Mucosa of descending colon (tissue), 3 donors: ENCODE measurements at regions not wholly inside any gene's neighbourhood (a gene's known extent, or its start where the extent isn't known, plus 50 kb on each side); places are given as distances from the start of the nearest gene placed in this dataset.

Experiments used
- ATAC-seq: fragments of 200-7000 bp; cut with Tn5 transposase; one replicate; pipeline ENCODE4 v1.9.1; 2020; ENCODE audit warnings: mild to moderate bottlenecking, moderate library complexity
- DNase-seq, 3 donors: peaks; one replicate each; pipeline ENCODE4 v3.0.0-alpha.2; 2020
- H3K36me3 ChIP-seq: fragments of 200-600 bp; one replicate; pipeline ENCODE4 v1.8.0; 2021; ENCODE audit warnings: low read depth, mild to moderate bottlenecking
- H3K4me1 ChIP-seq: fragments of 200-600 bp; one replicate; pipeline ENCODE4 v1.8.0; 2021; ENCODE audit warnings: low read depth, mild to moderate bottlenecking
- H3K4me3 ChIP-seq: fragments of 200-600 bp; one replicate; pipeline ENCODE4 v1.8.0; 2021; ENCODE audit warnings: mild to moderate bottlenecking
- H3K9me3 ChIP-seq: fragments of 200-600 bp; one replicate; pipeline ENCODE4 v1.8.0; 2021; ENCODE audit warnings: mild to moderate bottlenecking
- intact Hi-C, 2 donors: fragments of 100-400 bp; cut with DNase I in 1 of 2; cut with micrococcal nuclease in 1 of 2; formaldehyde crosslinking; loops; one replicate each; pipeline versions ENCODE4 v1.11.0 to v1.11.1; 2022; cut with DNase I, micrococcal nuclease
- TF ChIP-seq, protein P1 (sequence below): fragments of 200-600 bp; IDR thresholded peaks from one replicate; pipeline ENCODE4 v1.8.0; 2022; ENCODE audit warnings: antibody characterized with exemption, mild to moderate bottlenecking
- donor health status: DM: no; HTN: no; CAD: no; lungs with moderate emphysema.
- donor health status: DM: no; HTN: no; CAD: no.
- donor health status: DM: no; HTN: yes; CAD: no.

DNA sequence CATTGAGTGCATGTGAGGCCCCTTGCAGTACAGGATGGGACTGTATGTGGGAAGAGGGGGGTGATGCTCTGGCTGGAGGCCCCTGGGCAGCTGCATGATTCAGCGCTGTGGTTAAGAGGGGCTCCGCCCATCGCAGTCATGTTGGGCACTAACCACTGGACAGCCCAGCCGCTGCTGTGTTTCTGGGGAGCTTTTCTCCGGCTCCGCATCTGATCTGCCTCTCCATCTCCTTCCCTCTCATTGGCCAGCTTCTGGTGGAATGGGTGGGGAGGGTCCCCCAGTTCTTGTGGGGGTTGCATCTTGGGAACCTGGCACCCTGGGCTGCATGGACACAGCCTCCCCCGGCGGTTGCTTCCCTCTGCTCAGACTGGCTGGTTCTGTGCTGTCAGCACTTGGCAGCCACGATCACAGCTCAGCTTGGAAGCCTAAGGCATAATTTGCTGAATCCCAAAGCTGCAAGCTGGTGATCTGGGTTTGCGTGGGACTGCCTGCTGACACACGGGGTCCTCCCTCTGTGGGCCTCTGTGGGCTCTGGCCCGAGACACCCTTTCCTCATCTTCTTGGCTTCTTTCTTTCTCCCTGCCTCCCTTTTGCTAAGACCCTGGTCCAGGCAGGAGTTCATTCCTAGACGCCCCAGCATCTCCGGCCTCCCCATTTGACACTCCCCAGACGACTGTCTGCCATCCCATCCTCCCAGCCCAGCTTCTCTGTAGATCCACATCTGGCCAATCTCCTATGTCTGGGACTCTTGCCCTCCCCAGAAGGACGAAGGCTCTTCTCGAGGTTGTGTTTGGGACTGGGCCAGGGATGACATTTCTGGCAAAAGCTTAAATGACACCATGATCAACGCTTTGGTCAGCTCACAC, 168.3 kb downstream of the SEC14L1 start:
- no peak for ATAC-seq
- DNase-seq, result no peak

DNA sequence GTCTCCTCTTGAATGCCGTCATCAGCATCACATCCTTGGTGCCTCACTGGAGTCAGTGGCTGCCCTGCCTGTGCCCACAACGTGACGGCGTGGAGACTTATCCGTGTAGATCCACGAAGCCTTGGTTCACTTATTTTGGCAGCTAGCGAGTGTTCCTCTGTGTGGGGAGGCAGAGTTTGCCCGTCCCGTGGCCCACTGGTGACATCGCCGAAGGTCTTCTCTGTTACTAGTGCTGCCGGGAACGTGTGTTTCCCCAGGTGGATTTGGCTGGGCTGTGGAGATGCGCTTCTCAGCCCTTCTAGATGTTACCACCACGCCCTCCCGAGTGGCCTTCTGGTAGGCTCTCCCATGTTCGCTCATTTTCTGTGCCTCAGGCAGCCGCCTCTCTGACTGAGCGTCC, 169.6 kb downstream of the SEC14L1 start:
- intact Hi-C loops, result no loop called here
- Histone ChIP-seq H3K36me3 (no peaks in the 10 kb centered on the region), H3K4me3 (no peak overlapping the region), H3K4me1 (peaks cover 35% of the 10 kb centered on the region), H3K9me3 (no peaks in the 10 kb centered on the region)
- DNase-seq (no peak), ATAC-seq (no peak)
- TF ChIP-seq, protein P1, sequence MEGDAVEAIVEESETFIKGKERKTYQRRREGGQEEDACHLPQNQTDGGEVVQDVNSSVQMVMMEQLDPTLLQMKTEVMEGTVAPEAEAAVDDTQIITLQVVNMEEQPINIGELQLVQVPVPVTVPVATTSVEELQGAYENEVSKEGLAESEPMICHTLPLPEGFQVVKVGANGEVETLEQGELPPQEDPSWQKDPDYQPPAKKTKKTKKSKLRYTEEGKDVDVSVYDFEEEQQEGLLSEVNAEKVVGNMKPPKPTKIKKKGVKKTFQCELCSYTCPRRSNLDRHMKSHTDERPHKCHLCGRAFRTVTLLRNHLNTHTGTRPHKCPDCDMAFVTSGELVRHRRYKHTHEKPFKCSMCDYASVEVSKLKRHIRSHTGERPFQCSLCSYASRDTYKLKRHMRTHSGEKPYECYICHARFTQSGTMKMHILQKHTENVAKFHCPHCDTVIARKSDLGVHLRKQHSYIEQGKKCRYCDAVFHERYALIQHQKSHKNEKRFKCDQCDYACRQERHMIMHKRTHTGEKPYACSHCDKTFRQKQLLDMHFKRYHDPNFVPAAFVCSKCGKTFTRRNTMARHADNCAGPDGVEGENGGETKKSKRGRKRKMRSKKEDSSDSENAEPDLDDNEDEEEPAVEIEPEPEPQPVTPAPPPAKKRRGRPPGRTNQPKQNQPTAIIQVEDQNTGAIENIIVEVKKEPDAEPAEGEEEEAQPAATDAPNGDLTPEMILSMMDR, result no peak

More for the DNA sequence above, 168.3 kb downstream of the SEC14L1 start:
- TF ChIP-seq, protein P1, result no peak
- intact Hi-C loops, result no loop called here
- Histone ChIP-seq H3K4me3 (no peak overlapping the region), H3K4me1 (peaks cover 43% of the 10 kb centered on the region), H3K9me3 (no peaks in the 10 kb centered on the region), H3K36me3 (no peaks in the 10 kb centered on the region)

DNA sequence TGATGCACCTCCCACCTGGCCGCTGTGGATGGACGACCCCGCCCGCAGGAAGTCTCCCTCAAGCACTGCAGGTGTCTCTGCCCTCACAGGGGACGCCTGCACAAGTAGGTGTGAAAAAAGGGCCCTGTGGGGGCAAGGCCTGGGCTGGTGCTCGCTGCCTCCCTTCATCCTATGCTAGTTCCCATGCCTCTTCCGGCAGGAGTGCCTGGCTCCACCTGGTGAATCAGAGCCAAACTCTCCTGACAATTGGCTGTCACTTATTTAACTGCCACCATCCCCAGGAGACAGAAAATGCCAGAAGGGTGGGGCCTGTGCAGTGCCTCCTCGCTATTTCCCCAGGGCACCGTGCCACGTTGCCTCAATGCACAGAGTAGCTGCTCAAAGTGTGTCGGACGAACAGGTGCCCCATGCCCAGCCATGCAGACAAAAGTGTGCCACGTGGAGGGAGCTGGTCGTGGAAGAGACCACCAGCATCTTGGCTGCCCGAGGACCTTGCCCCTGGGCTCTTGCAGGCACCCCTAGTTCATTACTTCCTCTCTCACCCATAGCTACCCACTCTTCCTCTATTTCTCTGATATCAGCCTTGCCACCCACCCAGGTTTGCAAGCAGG, 170.7 kb downstream of the SEC14L1 start:
- intact Hi-C loops, result no loop called here
- H3K4me3 ChIP-seq, result no peak overlapping the region
- H3K36me3 ChIP-seq, result no peaks in the 10 kb centered on the region
- peak; percentile 77 for ATAC-seq
- no peaks in the 10 kb centered on the region for H3K9me3 ChIP-seq
- TF ChIP-seq, protein P1, result no peak
- DNase-seq, result peak; percentile 81 to 86 (median 84)
- H3K4me1 ChIP-seq, result peaks cover 27% of the 10 kb centered on the region

DNA sequence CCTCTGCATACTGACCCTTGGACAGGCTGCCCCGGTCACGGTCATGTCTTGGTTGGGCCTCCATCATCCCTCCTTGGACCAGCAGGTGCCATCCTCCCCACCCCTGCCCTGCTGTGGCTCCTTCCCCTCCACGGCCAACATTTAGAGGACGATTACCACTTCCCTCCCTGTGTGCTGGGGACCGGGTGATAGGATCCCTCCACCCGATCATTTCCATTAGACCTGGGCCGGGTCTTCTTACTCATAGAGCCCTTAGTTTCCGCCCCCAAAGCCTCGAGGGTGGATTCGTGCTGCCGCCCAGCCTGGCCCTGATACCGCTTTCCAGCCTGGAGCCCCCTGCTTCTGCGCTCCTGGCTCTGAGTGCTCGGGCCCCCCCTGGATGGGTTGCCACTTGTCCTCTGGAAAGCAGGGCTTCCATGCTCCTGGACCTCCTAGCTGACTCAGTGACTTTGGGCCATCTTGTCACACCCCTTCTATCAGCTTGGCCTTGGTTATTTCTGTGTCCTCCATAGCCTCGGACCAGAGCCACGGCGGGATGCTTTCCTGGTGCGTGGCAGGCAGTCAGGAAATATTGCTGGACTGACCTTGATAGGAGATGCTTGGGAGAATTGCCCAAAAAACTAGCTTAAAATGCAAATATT, 171.4 kb downstream of the SEC14L1 start:
- H3K9me3 ChIP-seq, result no peaks in the 10 kb centered on the region
- intact Hi-C loops, result no loop called here
- no peaks in the 10 kb centered on the region for H3K36me3 ChIP-seq
- TF ChIP-seq, protein P1, result no peak
- DNase-seq (peak in 2 of 3 donors; percentile 31 to 49), ATAC-seq (no peak)
- no peak overlapping the region for H3K4me3 ChIP-seq
- peaks cover 21% of the 10 kb centered on the region for H3K4me1 ChIP-seq

DNA sequence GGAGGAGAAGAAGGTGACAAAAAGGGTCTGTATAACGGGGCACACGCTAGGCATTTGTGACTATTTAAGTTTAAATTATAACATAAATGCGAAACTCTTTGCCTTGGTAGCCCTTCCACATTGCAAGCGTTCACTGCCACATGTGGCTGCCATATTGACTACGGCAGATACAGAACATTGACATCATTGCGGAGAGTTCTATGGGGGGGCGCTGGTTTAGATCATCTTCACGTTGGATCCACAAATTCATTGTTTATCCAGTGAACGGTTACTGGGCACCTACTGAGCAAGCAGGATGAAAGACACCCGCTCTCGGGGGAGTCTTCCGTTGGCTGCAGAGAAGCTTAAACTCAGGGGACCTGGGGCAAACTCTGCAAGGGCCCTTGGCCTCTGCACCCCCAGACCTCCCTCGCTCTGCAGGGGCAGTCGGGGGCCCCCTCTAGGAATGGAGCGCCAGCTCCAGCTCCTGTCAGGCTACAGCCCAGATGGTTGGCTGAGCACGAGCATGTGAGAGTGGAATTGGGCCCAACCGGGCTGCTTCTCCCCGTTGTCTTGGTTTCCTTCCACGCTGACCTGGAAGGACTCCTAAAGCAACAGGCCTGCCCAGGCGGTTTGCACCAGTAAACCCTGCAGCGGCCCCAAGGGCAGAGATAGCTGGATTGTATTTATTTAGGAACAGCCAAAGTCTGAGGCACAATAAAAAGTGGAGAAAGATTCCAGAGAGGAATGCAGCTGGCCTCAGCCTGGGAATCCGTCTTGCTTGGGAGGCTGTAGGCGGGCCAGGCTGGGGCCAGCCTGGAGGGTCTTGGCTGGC, 172.2 kb downstream of the SEC14L1 start:
- DNase-seq (peak; percentile 75 to 83 (median 78)), ATAC-seq (peak; percentile 79)
- peaks cover 18% of the 10 kb centered on the region for H3K4me1 ChIP-seq
- no peaks in the 10 kb centered on the region for H3K36me3 ChIP-seq
- intact Hi-C loops, result no loop called here
- no peaks in the 10 kb centered on the region for H3K9me3 ChIP-seq
- TF ChIP-seq, protein P1, result no peak
- H3K4me3 ChIP-seq, result no peak overlapping the region
